ENCODE measurements at regions not wholly inside any gene's neighbourhood (a gene's known extent, or its start where the extent isn't known, plus 50 kb on each side); places are given as distances from the start of the nearest gene placed in this dataset.

GRCh38 chr9:31608416-31608815, 776.0 kb upstream of the ACO1 start:
- peak; percentile 32 for DNase-seq (ENCODE audit: low read depth)
- TF ChIP-seq, protein P1, sequence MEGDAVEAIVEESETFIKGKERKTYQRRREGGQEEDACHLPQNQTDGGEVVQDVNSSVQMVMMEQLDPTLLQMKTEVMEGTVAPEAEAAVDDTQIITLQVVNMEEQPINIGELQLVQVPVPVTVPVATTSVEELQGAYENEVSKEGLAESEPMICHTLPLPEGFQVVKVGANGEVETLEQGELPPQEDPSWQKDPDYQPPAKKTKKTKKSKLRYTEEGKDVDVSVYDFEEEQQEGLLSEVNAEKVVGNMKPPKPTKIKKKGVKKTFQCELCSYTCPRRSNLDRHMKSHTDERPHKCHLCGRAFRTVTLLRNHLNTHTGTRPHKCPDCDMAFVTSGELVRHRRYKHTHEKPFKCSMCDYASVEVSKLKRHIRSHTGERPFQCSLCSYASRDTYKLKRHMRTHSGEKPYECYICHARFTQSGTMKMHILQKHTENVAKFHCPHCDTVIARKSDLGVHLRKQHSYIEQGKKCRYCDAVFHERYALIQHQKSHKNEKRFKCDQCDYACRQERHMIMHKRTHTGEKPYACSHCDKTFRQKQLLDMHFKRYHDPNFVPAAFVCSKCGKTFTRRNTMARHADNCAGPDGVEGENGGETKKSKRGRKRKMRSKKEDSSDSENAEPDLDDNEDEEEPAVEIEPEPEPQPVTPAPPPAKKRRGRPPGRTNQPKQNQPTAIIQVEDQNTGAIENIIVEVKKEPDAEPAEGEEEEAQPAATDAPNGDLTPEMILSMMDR (IDR thresholded peaks at IDR 0.05; ENCODE audit: insufficient read depth, low read length) = no peak
- no peak overlapping the region for H3K4me3 ChIP-seq (ENCODE audit: low read depth, low read length)

GRCh38 chr9:31608881-31609280, 775.6 kb upstream of the ACO1 start:
- DNase-seq (ENCODE audit: low read depth) = no peak
- no peak overlapping the region for H3K4me3 ChIP-seq (ENCODE audit: low read depth, low read length)
- TF ChIP-seq, protein P1 (IDR thresholded peaks at IDR 0.05; ENCODE audit: insufficient read depth, low read length) = no peak

GRCh38 chr9:31612336-31613030, 772.0 kb upstream of the ACO1 start:
- TF ChIP-seq, protein P1 (IDR thresholded peaks at IDR 0.05; ENCODE audit: insufficient read depth, low read length) = no peak
- H3K4me3 ChIP-seq (ENCODE audit: low read depth, low read length) = no peak overlapping the region
- peak; percentile 3 for DNase-seq (ENCODE audit: low read depth)

DNA sequence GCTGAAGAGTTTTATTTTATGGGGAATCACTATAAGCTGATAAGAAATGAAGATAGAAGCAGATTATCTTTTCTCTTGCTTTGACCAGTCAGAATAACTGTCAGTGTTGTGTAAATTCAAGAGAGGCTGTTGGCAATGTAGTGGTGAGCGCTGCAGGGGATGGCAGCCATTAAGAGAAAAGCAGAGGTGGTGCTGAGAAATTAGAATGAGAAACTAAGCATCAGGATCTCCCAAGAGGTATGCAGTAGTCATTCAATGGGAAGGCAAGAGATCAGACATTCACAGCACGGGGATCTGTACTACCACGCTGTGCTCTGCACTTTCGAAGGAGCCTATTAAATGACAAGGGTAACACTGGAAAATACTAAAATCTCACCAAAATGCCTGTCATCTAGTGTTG, 768.5 kb upstream of the ACO1 start:
- H3K4me3 ChIP-seq (ENCODE audit: low read depth, low read length) = no peak overlapping the region
- TF ChIP-seq, protein P1 (IDR thresholded peaks at IDR 0.05; ENCODE audit: insufficient read depth, low read length) = no peak
- no peak for DNase-seq (ENCODE audit: low read depth)

GRCh38 chr9:31623511-31623910, 760.9 kb upstream of the ACO1 start:
- H3K4me3 ChIP-seq (ENCODE audit: low read depth, low read length) = no peak overlapping the region
- DNase-seq (ENCODE audit: low read depth) = no peak
- TF ChIP-seq, protein P1 (IDR thresholded peaks at IDR 0.05; ENCODE audit: insufficient read depth, low read length) = no peak

DNA sequence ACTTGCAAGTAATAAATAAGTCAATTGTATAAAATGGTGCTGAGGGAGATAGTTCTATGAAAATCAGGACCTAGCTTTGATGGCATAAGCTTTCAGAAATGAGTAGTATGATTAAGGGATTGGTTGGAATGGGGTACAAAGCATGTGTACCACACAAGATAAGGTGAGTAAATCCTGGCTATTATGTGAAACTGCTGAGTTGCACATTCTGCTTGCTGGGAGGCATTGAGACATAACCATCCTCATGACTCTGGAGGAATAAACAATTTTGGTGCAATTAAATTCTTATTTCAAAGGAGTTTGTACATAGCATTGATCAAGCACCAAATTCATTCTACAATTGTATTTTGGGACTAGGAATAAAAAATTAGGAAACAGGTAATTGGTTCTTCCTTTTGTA, 755.2 kb upstream of the ACO1 start:
- no peak overlapping the region for H3K4me3 ChIP-seq (ENCODE audit: low read depth, low read length)
- TF ChIP-seq, protein P1 (IDR thresholded peaks at IDR 0.05; ENCODE audit: insufficient read depth, low read length) = no peak
- DNase-seq (ENCODE audit: low read depth) = no peak

DNA sequence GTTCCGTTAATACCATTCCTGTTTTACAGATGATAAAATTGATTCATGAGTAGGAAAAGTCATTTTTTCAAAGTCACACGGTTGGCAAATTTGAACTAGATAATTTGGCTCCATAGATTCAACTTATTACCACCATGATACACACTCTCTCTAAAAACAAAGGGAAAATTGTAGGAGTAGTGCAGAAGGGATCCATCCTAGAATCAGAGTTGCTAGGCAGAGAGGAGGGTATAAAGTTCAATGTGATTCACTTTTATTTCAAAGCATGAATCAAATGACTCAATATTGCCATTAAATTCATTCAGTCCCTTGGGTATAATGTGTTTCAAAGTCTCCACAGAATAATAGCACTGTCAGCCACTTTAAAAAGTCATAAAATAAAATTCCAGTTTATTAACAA, 747.2 kb upstream of the ACO1 start:
- no peak for DNase-seq (ENCODE audit: low read depth)
- no peak overlapping the region for H3K4me3 ChIP-seq (ENCODE audit: low read depth, low read length)
- TF ChIP-seq, protein P1 (IDR thresholded peaks at IDR 0.05; ENCODE audit: insufficient read depth, low read length) = no peak
